GM12878 (cell line): ENCODE measurements at regions not wholly inside any gene's neighbourhood (a gene's known extent, or its start where the extent isn't known, plus 50 kb on each side); places are given as distances from the start of the nearest gene placed in this dataset.

Source experiments
- USF1 ChIP-seq: IDR thresholded peaks from 2 replicates; pipeline ENCODE4 v1.6.1; 2011; ENCODE audit warnings: borderline replicate concordance, low read depth, mild to moderate bottlenecking, moderate library complexity, mixed read lengths, low read length; ENCODE audit not compliant: insufficient read depth; ENCODE audit errors: extremely low read length
- TF ChIP-seq, protein P1 (sequence below), 3 experiments: IDR thresholded peaks in 2 of 3; conservative IDR thresholded peaks in 1 of 3; 2 replicates each; pipeline ENCODE4 v1.5.1; 2011; ENCODE audit warnings: low read depth in 3 of 3, low read length in 3 of 3, mild to moderate bottlenecking in 3 of 3, control low read depth in 2 of 3, moderate library complexity in 2 of 3, inconsistent platforms in 1 of 3, mixed read lengths in 1 of 3; ENCODE audit not compliant: control insufficient read depth in 2 of 3, insufficient read depth in 1 of 3; ENCODE audit errors: extremely low read depth in 1 of 3

DNA sequence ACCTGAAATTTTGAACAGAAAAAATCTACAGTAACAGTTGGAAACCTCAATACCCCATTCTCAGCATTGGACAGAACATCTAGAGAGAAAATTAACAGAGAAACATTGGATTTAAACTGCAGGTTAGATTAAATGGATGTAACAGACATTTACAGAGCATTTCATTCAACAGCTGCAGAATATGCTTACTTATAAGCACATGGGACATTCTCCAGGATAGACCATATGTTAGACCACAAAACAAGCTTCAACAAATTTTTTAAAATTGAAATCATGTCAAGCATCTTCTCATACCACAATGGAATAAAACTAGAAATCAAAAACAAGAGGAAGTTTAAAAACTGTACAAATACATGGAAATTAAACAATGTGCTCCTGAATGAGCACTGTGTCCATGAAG is 316.3 kb downstream of the FAM170A start:
- TF ChIP-seq, protein P1, sequence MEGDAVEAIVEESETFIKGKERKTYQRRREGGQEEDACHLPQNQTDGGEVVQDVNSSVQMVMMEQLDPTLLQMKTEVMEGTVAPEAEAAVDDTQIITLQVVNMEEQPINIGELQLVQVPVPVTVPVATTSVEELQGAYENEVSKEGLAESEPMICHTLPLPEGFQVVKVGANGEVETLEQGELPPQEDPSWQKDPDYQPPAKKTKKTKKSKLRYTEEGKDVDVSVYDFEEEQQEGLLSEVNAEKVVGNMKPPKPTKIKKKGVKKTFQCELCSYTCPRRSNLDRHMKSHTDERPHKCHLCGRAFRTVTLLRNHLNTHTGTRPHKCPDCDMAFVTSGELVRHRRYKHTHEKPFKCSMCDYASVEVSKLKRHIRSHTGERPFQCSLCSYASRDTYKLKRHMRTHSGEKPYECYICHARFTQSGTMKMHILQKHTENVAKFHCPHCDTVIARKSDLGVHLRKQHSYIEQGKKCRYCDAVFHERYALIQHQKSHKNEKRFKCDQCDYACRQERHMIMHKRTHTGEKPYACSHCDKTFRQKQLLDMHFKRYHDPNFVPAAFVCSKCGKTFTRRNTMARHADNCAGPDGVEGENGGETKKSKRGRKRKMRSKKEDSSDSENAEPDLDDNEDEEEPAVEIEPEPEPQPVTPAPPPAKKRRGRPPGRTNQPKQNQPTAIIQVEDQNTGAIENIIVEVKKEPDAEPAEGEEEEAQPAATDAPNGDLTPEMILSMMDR (IDR thresholded peaks at IDR 0.05 in 2 of 3, conservative IDR thresholded peaks at IDR 0.05 in 1 of 3; ENCODE audit: control insufficient read depth in 2 of 3, extremely low read depth in 1 of 3, insufficient read depth in 1 of 3, low read depth in 3 of 3, low read length in 3 of 3), result no peak
- TF ChIP-seq USF1, result no peak
